ENCODE measurements at regions not wholly inside any gene's neighbourhood (a gene's known extent, or its start where the extent isn't known, plus 50 kb on each side); places are given as distances from the start of the nearest gene placed in this dataset.

DNA sequence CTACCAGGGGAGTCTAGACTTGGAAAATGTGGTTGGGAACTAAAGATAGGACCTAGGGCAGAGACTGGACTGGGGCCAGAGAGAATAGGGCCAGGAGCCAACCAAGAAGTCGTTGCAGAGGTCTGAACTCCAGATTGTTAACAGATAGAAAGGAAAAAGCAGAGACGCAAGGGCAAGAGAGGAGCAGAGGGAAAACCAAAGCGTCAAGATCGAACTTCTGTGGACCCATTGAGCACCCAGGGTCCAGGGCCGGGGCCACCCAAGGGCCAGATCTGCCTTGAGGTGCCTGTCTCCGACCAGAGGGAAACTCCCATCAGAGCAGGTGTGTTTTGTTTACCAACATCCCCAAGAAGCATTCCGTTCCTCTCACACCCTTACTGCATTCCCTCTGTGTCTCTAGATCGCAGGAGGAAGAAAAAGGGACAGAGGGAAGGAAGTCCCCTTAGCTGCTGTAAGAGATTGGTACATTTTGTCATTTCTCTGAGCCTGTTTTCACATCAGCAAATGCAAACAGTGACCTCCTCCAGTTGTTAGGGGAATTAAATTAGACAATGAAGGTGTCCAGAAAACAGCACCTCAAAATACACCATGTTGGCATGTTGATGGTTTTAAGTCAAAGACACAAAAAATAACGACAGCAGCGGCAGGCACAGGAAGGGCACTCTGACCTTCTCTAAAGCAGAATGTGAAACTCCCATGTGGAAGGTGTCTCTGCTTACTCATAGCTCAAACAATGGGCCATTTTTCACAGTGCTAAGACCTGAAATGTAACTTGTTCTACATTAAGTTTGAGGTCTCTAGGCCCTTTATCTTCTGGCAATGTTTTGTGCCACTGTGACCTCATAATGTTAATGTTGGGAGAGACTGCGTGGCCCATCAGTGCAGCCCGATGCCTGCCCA is 105.8 kb upstream of the RAB4A start:
- TF ChIP-seq, protein P1, sequence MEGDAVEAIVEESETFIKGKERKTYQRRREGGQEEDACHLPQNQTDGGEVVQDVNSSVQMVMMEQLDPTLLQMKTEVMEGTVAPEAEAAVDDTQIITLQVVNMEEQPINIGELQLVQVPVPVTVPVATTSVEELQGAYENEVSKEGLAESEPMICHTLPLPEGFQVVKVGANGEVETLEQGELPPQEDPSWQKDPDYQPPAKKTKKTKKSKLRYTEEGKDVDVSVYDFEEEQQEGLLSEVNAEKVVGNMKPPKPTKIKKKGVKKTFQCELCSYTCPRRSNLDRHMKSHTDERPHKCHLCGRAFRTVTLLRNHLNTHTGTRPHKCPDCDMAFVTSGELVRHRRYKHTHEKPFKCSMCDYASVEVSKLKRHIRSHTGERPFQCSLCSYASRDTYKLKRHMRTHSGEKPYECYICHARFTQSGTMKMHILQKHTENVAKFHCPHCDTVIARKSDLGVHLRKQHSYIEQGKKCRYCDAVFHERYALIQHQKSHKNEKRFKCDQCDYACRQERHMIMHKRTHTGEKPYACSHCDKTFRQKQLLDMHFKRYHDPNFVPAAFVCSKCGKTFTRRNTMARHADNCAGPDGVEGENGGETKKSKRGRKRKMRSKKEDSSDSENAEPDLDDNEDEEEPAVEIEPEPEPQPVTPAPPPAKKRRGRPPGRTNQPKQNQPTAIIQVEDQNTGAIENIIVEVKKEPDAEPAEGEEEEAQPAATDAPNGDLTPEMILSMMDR (conservative IDR thresholded peaks at IDR 0.05; ENCODE audit: low read depth in 2 of 2), result no peak
- TF ChIP-seq EZH2 (IDR thresholded peaks at IDR 0.05; ENCODE audit: low read depth, unreplicated experiment) (no peak), EZH2phosphoT487 (IDR thresholded peaks at IDR 0.05; ENCODE audit: unreplicated experiment) (no peak)
- TF ChIP-seq, protein P2, sequence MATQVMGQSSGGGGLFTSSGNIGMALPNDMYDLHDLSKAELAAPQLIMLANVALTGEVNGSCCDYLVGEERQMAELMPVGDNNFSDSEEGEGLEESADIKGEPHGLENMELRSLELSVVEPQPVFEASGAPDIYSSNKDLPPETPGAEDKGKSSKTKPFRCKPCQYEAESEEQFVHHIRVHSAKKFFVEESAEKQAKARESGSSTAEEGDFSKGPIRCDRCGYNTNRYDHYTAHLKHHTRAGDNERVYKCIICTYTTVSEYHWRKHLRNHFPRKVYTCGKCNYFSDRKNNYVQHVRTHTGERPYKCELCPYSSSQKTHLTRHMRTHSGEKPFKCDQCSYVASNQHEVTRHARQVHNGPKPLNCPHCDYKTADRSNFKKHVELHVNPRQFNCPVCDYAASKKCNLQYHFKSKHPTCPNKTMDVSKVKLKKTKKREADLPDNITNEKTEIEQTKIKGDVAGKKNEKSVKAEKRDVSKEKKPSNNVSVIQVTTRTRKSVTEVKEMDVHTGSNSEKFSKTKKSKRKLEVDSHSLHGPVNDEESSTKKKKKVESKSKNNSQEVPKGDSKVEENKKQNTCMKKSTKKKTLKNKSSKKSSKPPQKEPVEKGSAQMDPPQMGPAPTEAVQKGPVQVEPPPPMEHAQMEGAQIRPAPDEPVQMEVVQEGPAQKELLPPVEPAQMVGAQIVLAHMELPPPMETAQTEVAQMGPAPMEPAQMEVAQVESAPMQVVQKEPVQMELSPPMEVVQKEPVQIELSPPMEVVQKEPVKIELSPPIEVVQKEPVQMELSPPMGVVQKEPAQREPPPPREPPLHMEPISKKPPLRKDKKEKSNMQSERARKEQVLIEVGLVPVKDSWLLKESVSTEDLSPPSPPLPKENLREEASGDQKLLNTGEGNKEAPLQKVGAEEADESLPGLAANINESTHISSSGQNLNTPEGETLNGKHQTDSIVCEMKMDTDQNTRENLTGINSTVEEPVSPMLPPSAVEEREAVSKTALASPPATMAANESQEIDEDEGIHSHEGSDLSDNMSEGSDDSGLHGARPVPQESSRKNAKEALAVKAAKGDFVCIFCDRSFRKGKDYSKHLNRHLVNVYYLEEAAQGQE (IDR thresholded peaks at IDR 0.05; ENCODE audit: unreplicated experiment), result no peak

All from GM23338 (cell line).